ENCODE measurements at regions not wholly inside any gene's neighbourhood (a gene's known extent, or its start where the extent isn't known, plus 50 kb on each side); places are given as distances from the start of the nearest gene placed in this dataset.

DNA sequence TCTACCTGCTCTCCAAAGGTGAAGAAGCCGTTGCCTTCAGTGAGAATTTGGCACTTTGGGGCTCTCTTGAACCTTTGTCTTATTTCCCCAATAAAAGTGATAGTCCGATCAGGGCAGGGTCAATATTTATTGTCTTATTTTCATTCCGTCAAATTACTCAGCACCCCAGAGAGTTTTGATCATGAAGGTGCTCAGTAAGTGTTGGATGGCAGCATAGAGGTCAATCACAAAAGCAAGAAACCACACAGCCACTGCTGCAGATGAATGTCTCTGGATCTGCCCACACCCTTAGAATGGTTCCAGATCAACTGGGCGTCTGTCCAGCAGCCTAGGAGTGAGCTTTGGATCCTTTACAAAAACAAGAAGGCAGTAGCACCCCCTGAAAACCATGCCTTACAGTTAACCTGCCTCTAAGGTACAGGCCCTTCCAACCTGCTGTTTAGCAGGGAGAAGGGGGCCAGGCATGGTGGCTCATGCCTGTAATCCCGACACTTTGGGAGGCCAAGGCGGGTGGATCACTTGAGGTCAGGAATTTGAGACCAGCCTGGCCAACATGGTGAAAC lies 97.3 kb downstream of the PSMG1 start:
- Histone ChIP-seq H3K27me3 (ENCODE audit: control insufficient read depth, insufficient read depth, low read length) (no peaks in the 10 kb centered on the region), H3K36me3 (ENCODE audit: control insufficient read depth, insufficient read depth, low read length) (no peaks in the 10 kb centered on the region), H3K27ac (ENCODE audit: low read depth, low read length) (no peak overlapping the region), H3K4me1 (ENCODE audit: control insufficient read depth, insufficient read depth, low read length) (peaks cover 3% of the 10 kb centered on the region), H3K4me3 (ENCODE audit: low read length) (no peak overlapping the region), H3K9ac (ENCODE audit: low read length) (no peak overlapping the region)

GRCh38 chr21:39084979-39085729 lies 98.1 kb downstream of the PSMG1 start:
- Histone ChIP-seq H3K9ac (ENCODE audit: low read length) (no peak overlapping the region), H3K36me3 (ENCODE audit: control insufficient read depth, insufficient read depth, low read length) (no peaks in the 10 kb centered on the region), H3K27ac (ENCODE audit: low read depth, low read length) (no peak overlapping the region), H3K4me3 (ENCODE audit: low read length) (no peak overlapping the region), H3K27me3 (ENCODE audit: control insufficient read depth, insufficient read depth, low read length) (no peaks in the 10 kb centered on the region), H3K4me1 (ENCODE audit: control insufficient read depth, insufficient read depth, low read length) (peaks cover 3% of the 10 kb centered on the region)

DNA sequence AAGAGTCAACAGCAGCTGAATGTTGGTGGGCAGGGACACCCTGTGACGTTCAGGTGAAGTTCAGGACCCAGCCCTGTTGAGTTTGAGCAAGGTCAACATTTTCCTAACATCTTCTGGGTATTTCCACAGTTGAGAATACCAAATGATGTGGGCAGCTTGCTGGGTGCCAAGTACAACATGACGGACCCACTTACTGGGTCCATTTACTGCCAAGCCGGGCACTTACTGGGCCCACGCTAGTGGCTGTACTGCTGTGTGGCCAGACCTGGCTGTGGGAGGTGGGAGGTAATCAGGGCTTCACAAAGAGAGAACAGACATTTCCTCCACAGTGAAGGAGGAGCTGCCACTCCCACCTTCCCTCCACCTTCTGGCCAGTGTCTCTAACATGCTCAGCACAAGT lies 99.2 kb downstream of the PSMG1 start:
- Histone ChIP-seq H3K9ac (ENCODE audit: low read length) (no peak overlapping the region), H3K27ac (ENCODE audit: low read depth, low read length) (no peak overlapping the region), H3K27me3 (ENCODE audit: control insufficient read depth, insufficient read depth, low read length) (no peaks in the 10 kb centered on the region), H3K4me3 (ENCODE audit: low read length) (no peak overlapping the region), H3K36me3 (ENCODE audit: control insufficient read depth, insufficient read depth, low read length) (no peaks in the 10 kb centered on the region), H3K4me1 (ENCODE audit: control insufficient read depth, insufficient read depth, low read length) (peaks cover 2% of the 10 kb centered on the region)

- Histone ChIP-seq H3K9ac (ENCODE audit: low read length) (no peak overlapping the region), H3K27me3 (ENCODE audit: control insufficient read depth, insufficient read depth, low read length) (no peaks in the 10 kb centered on the region), H3K27ac (ENCODE audit: low read depth, low read length) (no peak overlapping the region), H3K36me3 (ENCODE audit: control insufficient read depth, insufficient read depth, low read length) (no peaks in the 10 kb centered on the region), H3K4me3 (ENCODE audit: low read length) (peak overlapping the region; percentile 13), H3K4me1 (ENCODE audit: control insufficient read depth, insufficient read depth, low read length) (no peaks in the 10 kb centered on the region)
Observed at GRCh38 chr21:39083377-39084008, 99.8 kb downstream of the PSMG1 start.

DNA sequence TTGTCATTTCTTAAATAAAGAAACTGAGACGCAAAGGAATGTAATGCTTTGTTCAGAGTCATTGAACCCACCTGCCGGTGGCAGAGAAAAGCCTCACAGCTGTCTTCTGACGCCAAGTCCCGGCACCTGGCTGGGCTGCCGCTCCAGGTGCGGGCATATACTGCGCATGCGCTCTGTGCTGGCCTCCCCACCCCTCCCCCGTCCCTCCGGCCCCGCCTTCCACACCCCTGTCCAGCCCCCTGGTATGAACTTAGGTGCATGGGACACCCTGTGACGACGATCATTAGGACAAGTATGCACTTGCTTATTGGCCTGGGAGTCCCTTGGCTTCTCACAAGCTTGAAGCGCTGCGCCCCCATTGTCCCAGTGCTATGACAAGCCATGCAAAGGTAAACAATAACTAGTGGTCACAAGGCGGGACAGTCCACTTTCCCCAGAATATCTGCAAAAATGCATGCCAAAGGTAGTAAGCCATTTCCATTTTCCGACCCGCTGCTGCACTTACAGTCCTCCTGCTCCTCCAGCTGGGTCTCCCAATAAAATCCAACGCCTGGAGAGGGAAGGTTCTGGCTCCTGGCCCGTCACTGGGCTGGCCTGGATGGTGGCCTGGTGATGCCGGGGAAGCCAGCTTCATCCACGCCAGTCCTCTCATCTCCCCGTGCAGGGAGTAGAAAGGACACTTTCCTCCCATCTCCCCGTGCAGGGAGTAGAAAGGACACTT lies 100.4 kb downstream of the PSMG1 start:
- Histone ChIP-seq H3K27ac (ENCODE audit: low read depth, low read length) (no peak overlapping the region), H3K36me3 (ENCODE audit: control insufficient read depth, insufficient read depth, low read length) (no peaks in the 10 kb centered on the region), H3K27me3 (ENCODE audit: control insufficient read depth, insufficient read depth, low read length) (no peaks in the 10 kb centered on the region), H3K4me1 (ENCODE audit: control insufficient read depth, insufficient read depth, low read length) (no peaks in the 10 kb centered on the region), H3K4me3 (ENCODE audit: low read length) (no peak overlapping the region), H3K9ac (ENCODE audit: low read length) (no peak overlapping the region)

DNA sequence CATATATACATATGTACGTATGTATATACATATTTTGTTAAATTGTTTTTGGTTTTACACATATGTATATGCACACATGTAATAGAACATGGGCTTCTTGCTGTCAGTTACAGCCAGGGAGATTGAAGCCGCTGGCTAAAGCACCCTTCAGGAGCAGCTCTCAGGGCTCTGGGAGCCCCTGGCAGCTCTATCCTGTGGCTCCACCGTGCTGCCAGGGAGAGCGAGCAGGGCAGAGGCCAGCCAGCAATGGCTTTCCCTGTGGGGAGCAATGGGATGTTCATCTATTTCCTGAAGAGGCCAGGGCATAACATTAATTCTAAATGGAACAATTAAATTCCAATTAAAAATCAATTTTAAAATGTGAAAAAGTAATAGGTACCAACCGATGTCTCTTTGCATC lies 102.9 kb downstream of the PSMG1 start:
- Histone ChIP-seq H3K4me3 (ENCODE audit: low read length) (no peak overlapping the region), H3K36me3 (ENCODE audit: control insufficient read depth, insufficient read depth, low read length) (no peaks in the 10 kb centered on the region), H3K27me3 (ENCODE audit: control insufficient read depth, insufficient read depth, low read length) (no peaks in the 10 kb centered on the region), H3K4me1 (ENCODE audit: control insufficient read depth, insufficient read depth, low read length) (no peaks in the 10 kb centered on the region), H3K27ac (ENCODE audit: low read depth, low read length) (no peak overlapping the region), H3K9ac (ENCODE audit: low read length) (no peak overlapping the region)

DNA sequence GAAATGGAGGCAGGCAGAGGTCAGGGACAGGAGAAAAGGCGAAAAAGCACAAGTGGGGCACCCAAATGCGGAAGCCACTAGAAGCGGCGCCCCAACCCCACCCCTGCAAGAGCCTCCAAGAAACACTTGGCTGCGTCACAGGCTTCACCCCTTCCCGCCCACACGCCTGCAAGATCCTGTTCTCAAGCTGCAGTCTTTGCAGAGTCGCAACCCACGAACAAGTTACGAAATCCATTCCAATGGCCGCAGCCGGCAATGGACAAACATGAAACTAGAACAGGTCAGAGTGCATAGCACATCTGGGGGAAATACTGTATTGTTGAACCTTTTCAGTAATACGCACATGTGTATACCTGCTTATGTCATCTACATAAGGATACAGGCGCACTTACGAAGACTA lies 103.6 kb downstream of the PSMG1 start:
- H3K27me3 ChIP-seq (ENCODE audit: control insufficient read depth, insufficient read depth, low read length): no peaks in the 10 kb centered on the region
- H3K27ac ChIP-seq (ENCODE audit: low read depth, low read length): no peak overlapping the region

DNA sequence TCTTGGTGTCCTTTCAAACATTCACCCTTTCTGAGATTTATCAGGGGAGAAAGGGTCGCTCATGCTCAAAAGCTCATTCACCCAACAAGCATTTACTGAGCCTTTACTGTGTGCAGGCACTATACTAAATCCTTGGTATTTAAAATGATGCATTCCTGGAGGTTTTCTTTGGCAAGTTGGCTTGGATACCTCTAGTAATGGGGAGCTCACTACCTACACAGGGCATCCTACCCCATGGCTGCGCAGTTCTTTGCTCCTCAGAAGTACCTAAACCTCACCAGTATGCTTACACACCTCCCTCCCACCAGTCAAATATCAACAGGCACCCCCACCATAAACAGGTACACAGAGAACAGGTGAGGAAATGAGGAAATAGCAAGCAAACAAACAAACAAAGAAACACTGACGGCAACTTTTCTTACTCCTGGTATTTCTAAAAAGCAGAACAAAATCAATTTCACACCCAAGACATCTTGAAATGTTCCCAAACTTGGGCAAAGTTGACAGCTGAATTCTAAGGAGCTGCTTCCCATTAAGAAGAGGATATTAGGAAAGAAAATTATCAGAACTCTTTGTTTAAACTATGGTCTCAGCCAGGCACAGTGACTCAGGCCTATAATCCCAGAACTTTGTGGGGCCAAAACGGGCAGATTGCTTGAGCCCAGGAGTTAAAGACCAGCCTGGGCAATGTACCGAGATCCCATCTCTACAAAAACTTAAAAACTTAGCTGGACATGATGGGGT lies 104.8 kb downstream of the PSMG1 start:
- H3K9ac ChIP-seq (ENCODE audit: low read length): no peak overlapping the region
- H3K4me3 ChIP-seq (ENCODE audit: low read length): no peak overlapping the region
- no peaks in the 10 kb centered on the region for H3K4me1 ChIP-seq (ENCODE audit: control insufficient read depth, insufficient read depth, low read length)
- H3K27me3 ChIP-seq (ENCODE audit: control insufficient read depth, insufficient read depth, low read length): no peaks in the 10 kb centered on the region
- H3K27ac ChIP-seq (ENCODE audit: low read depth, low read length): no peak overlapping the region
- H3K36me3 ChIP-seq (ENCODE audit: control insufficient read depth, insufficient read depth, low read length): no peaks in the 10 kb centered on the region

More for the DNA sequence above, 103.6 kb downstream of the PSMG1 start:
- no peak overlapping the region for H3K9ac ChIP-seq (ENCODE audit: low read length)
- H3K4me1 ChIP-seq (ENCODE audit: control insufficient read depth, insufficient read depth, low read length): no peaks in the 10 kb centered on the region
- no peaks in the 10 kb centered on the region for H3K36me3 ChIP-seq (ENCODE audit: control insufficient read depth, insufficient read depth, low read length)
- no peak overlapping the region for H3K4me3 ChIP-seq (ENCODE audit: low read length)

GRCh38 chr21:39077876-39078275 lies 105.4 kb downstream of the PSMG1 start:
- Histone ChIP-seq H3K4me3 (ENCODE audit: low read length) (no peak overlapping the region), H3K27ac (ENCODE audit: low read depth, low read length) (no peak overlapping the region), H3K27me3 (ENCODE audit: control insufficient read depth, insufficient read depth, low read length) (no peaks in the 10 kb centered on the region), H3K9ac (ENCODE audit: low read length) (no peak overlapping the region), H3K36me3 (ENCODE audit: control insufficient read depth, insufficient read depth, low read length) (no peaks in the 10 kb centered on the region), H3K4me1 (ENCODE audit: control insufficient read depth, insufficient read depth, low read length) (no peaks in the 10 kb centered on the region)

GRCh38 chr21:39074508-39074907 lies 108.7 kb downstream of the PSMG1 start:
- H3K27me3 ChIP-seq (ENCODE audit: control insufficient read depth, insufficient read depth, low read length): no peaks in the 10 kb centered on the region
- no peak overlapping the region for H3K27ac ChIP-seq (ENCODE audit: low read depth, low read length)
- no peak overlapping the region for H3K4me3 ChIP-seq (ENCODE audit: low read length)
- H3K36me3 ChIP-seq (ENCODE audit: control insufficient read depth, insufficient read depth, low read length): no peaks in the 10 kb centered on the region
- H3K9ac ChIP-seq (ENCODE audit: low read length): no peak overlapping the region
- H3K4me1 ChIP-seq (ENCODE audit: control insufficient read depth, insufficient read depth, low read length): no peaks in the 10 kb centered on the region

DNA sequence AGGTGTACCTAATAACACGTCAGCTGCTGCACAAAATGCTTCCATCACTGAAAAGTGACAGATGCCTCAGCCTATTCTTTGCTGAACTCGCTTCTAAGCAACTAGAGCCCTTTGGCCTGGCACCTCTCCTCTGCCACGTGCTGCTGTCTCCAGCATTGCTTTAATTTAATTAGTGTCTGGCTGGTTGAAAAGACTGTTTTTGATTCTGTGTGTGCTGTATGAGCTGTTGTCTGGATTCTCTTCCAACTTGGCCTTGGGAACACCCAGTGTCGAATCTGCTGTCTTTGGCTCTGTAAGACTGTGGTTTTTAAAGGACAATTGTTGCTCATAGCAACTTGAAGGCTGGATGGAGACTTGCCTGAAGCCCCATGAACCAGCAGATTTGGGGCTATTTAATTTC lies 109.5 kb downstream of the PSMG1 start:
- no peak overlapping the region for H3K9ac ChIP-seq (ENCODE audit: low read length)
- no peak overlapping the region for H3K4me3 ChIP-seq (ENCODE audit: low read length)
- no peaks in the 10 kb centered on the region for H3K27me3 ChIP-seq (ENCODE audit: control insufficient read depth, insufficient read depth, low read length)
- H3K36me3 ChIP-seq (ENCODE audit: control insufficient read depth, insufficient read depth, low read length): no peaks in the 10 kb centered on the region
- no peaks in the 10 kb centered on the region for H3K4me1 ChIP-seq (ENCODE audit: control insufficient read depth, insufficient read depth, low read length)
- H3K27ac ChIP-seq (ENCODE audit: low read depth, low read length): no peak overlapping the region

DNA sequence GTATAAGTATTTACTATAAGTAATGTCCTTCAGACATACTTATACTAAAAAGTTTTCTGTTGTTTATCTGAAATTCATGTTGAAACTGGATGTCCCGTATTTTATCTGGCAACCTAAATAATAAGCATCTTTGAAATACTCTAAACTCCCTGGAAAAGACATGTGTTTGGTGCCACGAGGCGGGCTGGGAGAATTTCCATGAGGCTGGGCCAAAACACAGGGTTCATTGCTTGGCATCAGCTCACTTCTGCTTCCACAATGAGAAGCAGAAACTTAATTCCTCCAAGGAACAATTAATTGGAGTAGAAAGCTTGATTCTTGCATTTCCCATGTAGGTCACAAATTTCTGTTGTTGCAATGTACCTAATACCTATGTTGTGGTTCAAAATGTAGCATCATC lies 110.2 kb downstream of the PSMG1 start:
- Histone ChIP-seq H3K27ac (ENCODE audit: low read depth, low read length) (no peak overlapping the region), H3K27me3 (ENCODE audit: control insufficient read depth, insufficient read depth, low read length) (no peaks in the 10 kb centered on the region), H3K4me3 (ENCODE audit: low read length) (no peak overlapping the region), H3K4me1 (ENCODE audit: control insufficient read depth, insufficient read depth, low read length) (no peaks in the 10 kb centered on the region), H3K9ac (ENCODE audit: low read length) (no peak overlapping the region), H3K36me3 (ENCODE audit: control insufficient read depth, insufficient read depth, low read length) (no peaks in the 10 kb centered on the region)

Data from rectal smooth muscle tissue (tissue), 1 donor.